ENCODE measurements at regions not wholly inside any gene's neighbourhood (a gene's known extent, or its start where the extent isn't known, plus 50 kb on each side); places are given as distances from the start of the nearest gene placed in this dataset.
"Not testable (repeated sequence)": the region's sequence is repeated elsewhere in the genome, so short reads cannot be mapped to it uniquely, and the experiment has no call there.

GRCh38 chrX:65971151-65971550 is 68.7 kb downstream of the VSIG4 start:
- DNase-seq (ENCODE audit: low read depth, low spot score): no peak

GRCh38 chrX:65967159-65967558 is 72.7 kb downstream of the VSIG4 start:
- not testable (repeated sequence) for DNase-seq (ENCODE audit: low read depth, low spot score)

- no peak for DNase-seq (ENCODE audit: low read depth, low spot score)
These were observed 78.2 kb downstream of the VSIG4 start for GRCh38 chrX:65961714-65962113.

GRCh38 chrX:65948103-65948502 is 91.8 kb downstream of the VSIG4 start:
- DNase-seq (ENCODE audit: low read depth, low spot score): no peak

DNA sequence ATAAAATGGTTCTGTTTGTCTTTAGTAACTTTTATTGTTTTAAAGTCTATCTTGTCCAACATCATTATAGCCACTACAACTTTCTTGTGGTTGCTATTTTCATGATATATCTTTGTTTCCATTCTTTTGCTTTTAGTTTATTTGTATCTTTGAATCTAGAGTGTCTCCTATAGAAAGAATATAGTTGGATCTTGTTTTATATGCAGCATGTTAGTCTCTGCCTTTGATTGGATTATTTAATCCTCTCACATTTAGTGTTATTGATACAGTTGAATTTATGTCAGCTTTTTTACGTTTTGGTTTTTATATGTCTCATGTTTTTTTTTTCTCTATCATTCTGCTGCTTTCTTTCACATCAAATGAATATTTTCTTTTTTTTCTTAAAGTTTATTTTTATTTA is 98.1 kb downstream of the VSIG4 start:
- no peak for DNase-seq (ENCODE audit: low read depth, low spot score)

GRCh38 chrX:65933085-65933589 is 106.7 kb downstream of the VSIG4 start:
- DNase-seq (ENCODE audit: low read depth, low spot score): no peak

- DNase-seq (ENCODE audit: low read depth, low spot score): no peak
These were observed 107.5 kb downstream of the VSIG4 start for GRCh38 chrX:65932173-65933084.

GRCh38 chrX:65928522-65928921 is 111.4 kb downstream of the VSIG4 start:
- no peak for DNase-seq (ENCODE audit: low read depth, low spot score)

- not testable (repeated sequence) for DNase-seq (ENCODE audit: low read depth, low spot score)
These were observed 112.5 kb downstream of the VSIG4 start for GRCh38 chrX:65927386-65927785.

- DNase-seq (ENCODE audit: low read depth, low spot score): peak; percentile 3
These were observed 113.5 kb downstream of the VSIG4 start for GRCh38 chrX:65926095-65927019.

DNA sequence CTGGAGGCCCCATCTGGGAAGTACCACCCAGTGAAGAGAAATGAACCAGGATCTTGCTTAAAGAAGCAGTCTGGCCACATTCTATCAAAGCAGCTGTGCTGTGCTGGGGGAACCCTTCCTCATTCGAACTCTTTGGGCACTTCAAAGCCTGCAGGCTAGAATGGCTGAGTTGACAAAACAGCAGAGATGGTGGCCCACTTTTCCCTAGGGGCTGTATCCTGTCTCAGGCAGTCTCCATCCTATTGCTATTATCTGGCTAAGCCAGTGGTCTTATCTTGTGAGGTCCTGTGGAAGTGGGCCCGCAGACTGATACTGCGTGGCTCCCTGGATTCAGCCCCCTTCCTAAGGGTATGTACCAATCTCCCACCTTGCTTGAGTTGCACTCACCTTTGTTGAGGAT is 114.3 kb downstream of the VSIG4 start:
- no peak for DNase-seq (ENCODE audit: low read depth, low spot score)

- no peak for DNase-seq (ENCODE audit: low read depth, low spot score)
These were observed 114.9 kb downstream of the VSIG4 start for GRCh38 chrX:65925005-65925404.

- no peak for DNase-seq (ENCODE audit: low read depth, low spot score)
These were observed 118.5 kb downstream of the VSIG4 start for GRCh38 chrX:65921363-65921762.

GRCh38 chrX:65920620-65921019 is 119.3 kb downstream of the VSIG4 start:
- no peak for DNase-seq (ENCODE audit: low read depth, low spot score)

- DNase-seq (ENCODE audit: low read depth, low spot score): no peak
These were observed 129.0 kb downstream of the VSIG4 start for GRCh38 chrX:65910899-65911298.

GRCh38 chrX:65903750-65904149 is 136.1 kb downstream of the VSIG4 start:
- no peak for DNase-seq (ENCODE audit: low read depth, low spot score)

- DNase-seq (ENCODE audit: low read depth, low spot score): no peak
These were observed 137.9 kb downstream of the VSIG4 start for GRCh38 chrX:65902011-65902410.

- DNase-seq (ENCODE audit: low read depth, low spot score): no peak
These were observed 138.7 kb downstream of the VSIG4 start for GRCh38 chrX:65900850-65901844.

- no peak for DNase-seq (ENCODE audit: low read depth, low spot score)
These were observed 145.7 kb downstream of the VSIG4 start for GRCh38 chrX:65894133-65894532.

- DNase-seq (ENCODE audit: low read depth, low spot score): not testable (repeated sequence)
These were observed 148.1 kb downstream of the VSIG4 start for GRCh38 chrX:65891817-65892216.

- not testable (repeated sequence) for DNase-seq (ENCODE audit: low read depth, low spot score)
These were observed 151.7 kb downstream of the VSIG4 start for GRCh38 chrX:65888150-65888549.

Data from activated naive CD8-positive, alpha-beta T cell treated with anti-CD3 and anti-CD28 coated beads, Interleukin-2, amount 50 U/mL, for 16 hours (primary cell).